SK-N-SH (cell line): ENCODE measurements at regions not wholly inside any gene's neighbourhood (a gene's known extent, or its start where the extent isn't known, plus 50 kb on each side); places are given as distances from the start of the nearest gene placed in this dataset.

Experiments
- CTCF ChIA-PET: fragments of 300-600, 350-600 bp; formaldehyde crosslinking; extraction: SDS; loops from one replicate; lab custom pipeline; 2021; lab: Yijun Ruan, JAX
- POLR2A ChIA-PET: fragments of 350-600 bp; sonication (Branson Sonifier 250); formaldehyde crosslinking; extraction: SDS; loops from one replicate; lab custom pipeline; 2020; ENCODE audit warnings: antibody characterized with exemption, inconsistent platforms; lab: Yijun Ruan, JAX
- DNase-seq: peaks from one replicate; pipeline ENCODE4 v3.0.0; 2012
- H2AFZ ChIP-seq: fragments of 200-600 bp; sonication (generic); 2 replicates; pipeline ENCODE4 v1.8.1; 2016; ENCODE audit warnings: antibody characterized with exemption, mild to moderate bottlenecking, low read depth
- H3F3A ChIP-seq: fragments of 200-600 bp; sonication (generic); replicated peaks from 2 replicates; pipeline ENCODE3; 2016; ENCODE audit warnings: antibody characterized with exemption, mild to moderate bottlenecking; ENCODE audit not compliant: insufficient read depth
- H3K27ac ChIP-seq, 2 experiments: fragments of 200-500 bp in 1 of 2; fragments of 200-600 bp in 1 of 2; sonication (Bioruptor generic) in 1 of 2; sonication (generic), shearing (Covaris generic) in 1 of 2; 2 replicates each; pipeline versions ENCODE4 v1.5.1 to v1.6.1; 2014 to 2016; ENCODE audit warnings: low read depth in 2 of 2, inconsistent platforms in 1 of 2, low read length in 1 of 2, mild to moderate bottlenecking in 1 of 2, mixed read lengths in 1 of 2
- H3K27me3 ChIP-seq: fragments of 200-600 bp; sonication (generic), shearing (Covaris generic); 2 replicates; pipeline ENCODE4 v1.6.1; 2016; ENCODE audit warnings: mixed run types; ENCODE audit not compliant: insufficient read depth
- H3K36me3 ChIP-seq, 2 experiments: fragments of 200-500 bp in 1 of 2; fragments of 200-600 bp in 1 of 2; sonication (Bioruptor generic) in 1 of 2; sonication (generic) in 1 of 2; replicated peaks in 1 of 2; 2 replicates each; pipeline versions ENCODE3 to v1.5.1; 2014 to 2016; ENCODE audit warnings: low read length in 1 of 2, mild to moderate bottlenecking in 1 of 2; ENCODE audit not compliant: insufficient read depth in 2 of 2, control insufficient read depth in 1 of 2
- H3K4me1 ChIP-seq, 2 experiments: fragments of 200-500 bp in 1 of 2; fragments of 200-600 bp in 1 of 2; sonication (Bioruptor generic) in 1 of 2; sonication (generic), shearing (Covaris generic) in 1 of 2; 2 replicates each; pipeline versions ENCODE4 v1.5.1 to v1.6.1; 2014 to 2016; ENCODE audit warnings: low read depth in 1 of 2, low read length in 1 of 2, mixed run types in 1 of 2; ENCODE audit not compliant: insufficient read depth in 2 of 2, control insufficient read depth in 1 of 2
- H3K4me2 ChIP-seq: fragments of 200-600 bp; sonication (generic), shearing (Covaris generic); 2 replicates; pipeline ENCODE4 v1.6.1; 2017; ENCODE audit warnings: mixed run types
- H3K4me3 ChIP-seq, 2 experiments: fragments of 200-500 bp in 1 of 2; fragments of 200-600 bp in 1 of 2; sonication (Bioruptor generic) in 1 of 2; sonication (generic), shearing (Covaris generic) in 1 of 2; 2 replicates each; pipeline versions ENCODE4 v1.5.1 to v1.8.1; 2014 to 2016; ENCODE audit warnings: low read depth in 2 of 2, inconsistent platforms in 1 of 2, low read length in 1 of 2, mild to moderate bottlenecking in 1 of 2, mixed read lengths in 1 of 2, moderate library complexity in 1 of 2
- H3K79me2 ChIP-seq: fragments of 200-600 bp; sonication (generic); 2 replicates; pipeline ENCODE4 v1.8.1; 2017; ENCODE audit warnings: mild to moderate bottlenecking; ENCODE audit not compliant: insufficient read depth
- H3K9ac ChIP-seq: fragments of 200-600 bp; sonication (generic); 2 replicates; pipeline ENCODE4 v1.6.1; 2017; ENCODE audit warnings: mixed run types
- H3K9me2 ChIP-seq: fragments of 200-600 bp; sonication (generic); 2 replicates; pipeline ENCODE4 v1.6.1; 2017; ENCODE audit warnings: mixed run types
- H3K9me3 ChIP-seq: fragments of 200-600 bp; sonication (generic); 2 replicates; pipeline ENCODE4 v1.6.1; 2017; ENCODE audit warnings: mixed run types, mild to moderate bottlenecking, moderate library complexity
- H4K20me1 ChIP-seq: fragments of 200-600 bp; sonication (generic); 2 replicates; pipeline ENCODE4 v1.6.1; 2017; ENCODE audit warnings: mild to moderate bottlenecking, mixed run types; ENCODE audit not compliant: insufficient read depth
- EZH2phosphoT487 ChIP-seq: fragments of 200-600 bp; sonication (generic); IDR thresholded peaks from 2 replicates; pipeline ENCODE4 v1.6.1; 2017; ENCODE audit warnings: low read depth, mixed run types, mild to moderate bottlenecking, antibody characterized with exemption, moderate library complexity, borderline replicate concordance
- FOSL2 ChIP-seq: IDR thresholded peaks from 2 replicates; pipeline ENCODE4 v1.4.0; 2012; ENCODE audit warnings: low read depth, mild to moderate bottlenecking, moderate library complexity, borderline replicate concordance
- FOXM1 ChIP-seq: IDR thresholded peaks from 2 replicates; pipeline ENCODE4 v1.4.0; 2012; ENCODE audit warnings: low read depth, mild to moderate bottlenecking
- MXI1 ChIP-seq: IDR thresholded peaks from 2 replicates; pipeline ENCODE4 v1.6.1; 2012; ENCODE audit warnings: mild to moderate bottlenecking, low read depth, low read length, improper control_type of control experiment
- NRF1 ChIP-seq: IDR thresholded peaks from 2 replicates; pipeline ENCODE4 v1.6.1; 2012; ENCODE audit warnings: low read depth, mild to moderate bottlenecking, low read length
- RAD21 ChIP-seq: IDR thresholded peaks from 2 replicates; pipeline ENCODE4 v1.6.1; 2012; ENCODE audit warnings: mild to moderate bottlenecking, low read length
- REST ChIP-seq: IDR thresholded peaks from 2 replicates; pipeline ENCODE4 v1.6.1; 2012; ENCODE audit warnings: mild to moderate bottlenecking, low read depth, low read length, moderate library complexity
- SIN3A ChIP-seq: IDR thresholded peaks from 2 replicates; pipeline ENCODE4 v1.6.1; 2012; ENCODE audit warnings: low read depth, mild to moderate bottlenecking, low read length, moderate library complexity, borderline replicate concordance
- TCF12 ChIP-seq: IDR thresholded peaks from 2 replicates; pipeline ENCODE4 v1.4.0; 2012
- TEAD4 ChIP-seq: IDR thresholded peaks from 2 replicates; pipeline ENCODE4 v1.4.0; 2012; ENCODE audit warnings: mild to moderate bottlenecking, borderline replicate concordance; ENCODE audit not compliant: insufficient read depth
- USF2 ChIP-seq: fragments of 150-350 bp; IDR thresholded peaks from 2 replicates; pipeline ENCODE4 v1.6.1; 2017; ENCODE audit warnings: antibody characterized with exemption, low read length, low read depth, borderline replicate concordance
- WGBS: methylation state at CpG from one replicate; pipeline ENCODE4 v1.1.6; 2017; ENCODE audit warnings: low lambda C conversion rate; 5-methylcytosine and 5-hydroxymethylcytosine counted together
- TF ChIP-seq, protein P1 (sequence below): IDR thresholded peaks from 2 replicates; pipeline ENCODE4 v1.4.0; 2012; ENCODE audit warnings: low read depth, borderline replicate concordance
- TF ChIP-seq, protein P2 (sequence below): IDR thresholded peaks from 2 replicates; pipeline ENCODE4; 2012

DNA sequence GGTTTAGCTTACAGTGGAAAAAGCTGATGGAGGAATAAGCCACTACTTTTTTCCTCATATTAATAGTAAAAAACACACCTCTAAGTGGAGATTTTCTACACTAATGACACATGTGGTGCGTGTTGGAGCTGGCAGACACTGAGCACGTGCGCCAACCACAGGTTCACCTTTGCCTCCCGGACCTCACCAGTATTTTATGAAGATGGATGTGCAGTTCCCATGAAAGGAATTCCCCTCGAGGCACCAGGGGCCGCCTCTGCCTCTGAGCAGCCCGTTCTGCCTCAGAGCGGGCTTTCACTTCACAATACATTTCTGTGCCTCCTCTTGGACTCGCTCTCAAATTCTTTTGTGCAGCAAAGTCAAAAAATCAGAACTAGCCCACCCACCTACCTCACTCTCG, 477.5 kb upstream of the ADARB2 start (continued):
- TF ChIP-seq REST: no peak

GRCh38 chr10:2214092-2214491, 476.8 kb upstream of the ADARB2 start:
- Histone ChIP-seq H3K4me3 (no peak overlapping the region), H3K9ac (no peak overlapping the region), H3K27ac (no peak overlapping the region), H4K20me1 (no peaks in the 10 kb centered on the region), H3K36me3 (no peaks in the 10 kb centered on the region), H3K9me3 (no peaks in the 10 kb centered on the region), H3K9me2 (no peaks in the 10 kb centered on the region), H3K4me1 (peaks cover 0 to 6% of the 10 kb centered on the region in 2 experiments; a peak in 2 of 4 replicates), H3F3A (no peaks in the 10 kb centered on the region), H3K79me2 (no peaks in the 10 kb centered on the region), H2AFZ (no peak overlapping the region), H3K4me2 (no peak overlapping the region), H3K27me3 (no peaks in the 10 kb centered on the region)
- DNase-seq: no peak
- CTCF ChIA-PET: no interaction called here
- 47% methylated on average over 12 of the region's 12 CpGs for WGBS
- TF ChIP-seq TCF12: no peak
- POLR2A ChIA-PET: no interaction called here

DNA sequence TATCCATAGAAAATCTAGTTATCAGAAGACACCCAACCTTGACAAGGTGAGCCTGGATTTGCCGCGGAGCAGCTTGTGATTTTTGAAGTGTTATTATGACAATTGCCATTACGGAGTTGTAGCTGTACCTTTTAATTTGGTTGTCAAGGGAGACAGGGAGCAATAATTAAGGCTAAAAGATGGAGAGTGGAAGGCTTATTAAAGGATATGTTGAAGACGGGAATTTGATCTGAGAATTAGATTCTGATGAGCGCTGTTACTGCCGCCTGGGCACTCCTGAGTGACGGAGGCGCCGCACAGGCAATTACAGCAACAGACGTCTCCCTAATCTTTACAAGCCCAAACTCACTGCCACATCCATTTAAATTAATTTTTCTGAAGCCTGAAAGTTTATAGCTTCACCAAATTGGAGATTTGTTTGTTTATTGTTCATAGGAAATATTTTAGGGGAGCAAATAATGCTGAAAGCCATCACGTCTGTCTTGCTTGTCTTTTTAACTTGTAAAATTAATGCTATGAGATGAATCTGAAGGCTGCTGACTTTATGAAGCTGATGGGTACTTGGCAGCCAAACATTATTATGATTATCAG, 475.0 kb upstream of the ADARB2 start:
- Histone ChIP-seq H3K27ac (no peak overlapping the region), H3K4me3 (no peak overlapping the region), H3K4me1 (peaks cover 0 to 2% of the 10 kb centered on the region in 2 experiments; a peak in 2 of 4 replicates), H4K20me1 (no peaks in the 10 kb centered on the region), H3K9me3 (no peaks in the 10 kb centered on the region), H3K36me3 (no peaks in the 10 kb centered on the region), H3F3A (no peaks in the 10 kb centered on the region), H3K4me2 (no peak overlapping the region), H3K9me2 (no peaks in the 10 kb centered on the region), H2AFZ (no peak overlapping the region), H3K79me2 (no peaks in the 10 kb centered on the region), H3K9ac (no peak overlapping the region), H3K27me3 (no peaks in the 10 kb centered on the region)
- POLR2A ChIA-PET: no interaction called here
- no peak for DNase-seq
- 53% methylated on average over 11 of the region's 11 CpGs for WGBS
- CTCF ChIA-PET: no interaction called here
- no peak for TF ChIP-seq SIN3A

DNA sequence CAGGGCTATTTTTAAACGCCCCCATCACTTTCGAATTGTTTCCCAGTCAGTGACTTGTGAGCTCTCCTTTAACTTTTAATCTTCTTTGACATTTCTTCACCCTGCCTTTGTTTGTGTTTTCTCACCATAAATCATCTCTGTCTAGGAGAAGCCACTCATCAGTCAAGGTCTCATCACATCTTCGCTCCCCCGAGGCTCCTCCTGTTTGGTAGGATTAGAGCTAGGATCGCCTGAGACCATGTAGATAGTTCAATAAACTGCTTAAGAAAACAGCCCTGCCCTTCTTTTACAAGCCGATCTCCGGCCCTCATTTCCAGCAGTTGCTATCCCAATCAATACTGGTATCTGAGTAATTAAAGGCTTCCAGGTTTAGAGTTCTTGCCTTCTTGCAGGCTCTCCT, 472.8 kb upstream of the ADARB2 start:
- 33% methylated on average over 7 of the region's 7 CpGs for whole genome bisulfite sequencing
- no peak for TF ChIP-seq FOSL2
- no peak for TF ChIP-seq RAD21
- no peak for TF ChIP-seq NRF1
- TF ChIP-seq TEAD4: no peak
- TF ChIP-seq FOXM1: no peak
- TF ChIP-seq EZH2phosphoT487: no peak
- no peak for TF ChIP-seq USF2
- TF ChIP-seq, protein P1, sequence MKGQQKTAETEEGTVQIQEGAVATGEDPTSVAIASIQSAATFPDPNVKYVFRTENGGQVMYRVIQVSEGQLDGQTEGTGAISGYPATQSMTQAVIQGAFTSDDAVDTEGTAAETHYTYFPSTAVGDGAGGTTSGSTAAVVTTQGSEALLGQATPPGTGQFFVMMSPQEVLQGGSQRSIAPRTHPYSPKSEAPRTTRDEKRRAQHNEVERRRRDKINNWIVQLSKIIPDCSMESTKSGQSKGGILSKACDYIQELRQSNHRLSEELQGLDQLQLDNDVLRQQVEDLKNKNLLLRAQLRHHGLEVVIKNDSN: no peak
- TF ChIP-seq, protein P2, sequence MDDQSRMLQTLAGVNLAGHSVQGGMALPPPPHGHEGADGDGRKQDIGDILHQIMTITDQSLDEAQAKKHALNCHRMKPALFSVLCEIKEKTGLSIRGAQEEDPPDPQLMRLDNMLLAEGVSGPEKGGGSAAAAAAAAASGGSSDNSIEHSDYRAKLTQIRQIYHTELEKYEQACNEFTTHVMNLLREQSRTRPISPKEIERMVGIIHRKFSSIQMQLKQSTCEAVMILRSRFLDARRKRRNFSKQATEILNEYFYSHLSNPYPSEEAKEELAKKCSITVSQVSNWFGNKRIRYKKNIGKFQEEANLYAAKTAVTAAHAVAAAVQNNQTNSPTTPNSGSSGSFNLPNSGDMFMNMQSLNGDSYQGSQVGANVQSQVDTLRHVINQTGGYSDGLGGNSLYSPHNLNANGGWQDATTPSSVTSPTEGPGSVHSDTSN: no peak
- no peak for TF ChIP-seq MXI1

More for the DNA sequence above, 472.8 kb upstream of the ADARB2 start:
- ChIA-PET CTCF (interaction anchor here (1.8 kb wide), 1 partner anchor 13 kb away, joined by 4 read pairs; no protein-coding TSS in a partner anchor), POLR2A (no interaction called here)
- Histone ChIP-seq H3K4me1 (peaks cover 0 to 2% of the 10 kb centered on the region in 2 experiments; a peak in 2 of 4 replicates), H3K36me3 (no peaks in the 10 kb centered on the region), H3K4me2 (no peak overlapping the region), H3K9me3 (no peaks in the 10 kb centered on the region; the same call in 1 of the 2 replicates), H2AFZ (no peak overlapping the region), H3K9ac (no peak overlapping the region), H3K27ac (no peak overlapping the region), H3K79me2 (no peaks in the 10 kb centered on the region), H3K27me3 (no peaks in the 10 kb centered on the region), H3K9me2 (no peaks in the 10 kb centered on the region), H3K4me3 (no peak overlapping the region), H3F3A (no peaks in the 10 kb centered on the region), H4K20me1 (no peaks in the 10 kb centered on the region)
- no peak for DNase-seq
